Mesothelial cell of epicardium (in vitro differentiated cells): ENCODE measurements at regions not wholly inside any gene's neighbourhood (a gene's known extent, or its start where the extent isn't known, plus 50 kb on each side); places are given as distances from the start of the nearest gene placed in this dataset.

Experiments used
- DNase-seq, 2 experiments: peaks; one replicate each; pipeline ENCODE4 v3.0.0; 2021; ENCODE audit warnings: low spot score in 2 of 2; ENCODE audit not compliant: unreplicated experiment in 2 of 2
- H3K27ac Mint-ChIP-seq: 2 replicates; pipeline ENCODE4 v1.8.0; 2021; ENCODE audit warnings: mixed read lengths
- H3K27me3 Mint-ChIP-seq: 2 replicates; pipeline ENCODE4 v1.8.0; 2021; ENCODE audit warnings: low read depth, mixed read lengths
- H3K36me3 Mint-ChIP-seq: 2 replicates; pipeline ENCODE4 v1.8.0; 2021; ENCODE audit warnings: mixed read lengths
- H3K4me1 Mint-ChIP-seq: 2 replicates; pipeline ENCODE4 v1.8.0; 2021; ENCODE audit warnings: mixed read lengths
- H3K4me3 Mint-ChIP-seq: 2 replicates; pipeline ENCODE4 v1.8.0; 2021; ENCODE audit warnings: mild to moderate bottlenecking, moderate library complexity, mixed read lengths
- H3K9me3 Mint-ChIP-seq: 2 replicates; pipeline ENCODE4 v1.8.0; 2021; ENCODE audit warnings: mixed read lengths
- CTCF ChIP-seq: fragments of 200-600 bp; sonication (generic); IDR thresholded peaks from one replicate; pipeline ENCODE4 v1.5.0; 2021; ENCODE audit warnings: antibody characterized with exemption; ENCODE audit not compliant: unreplicated experiment

DNA sequence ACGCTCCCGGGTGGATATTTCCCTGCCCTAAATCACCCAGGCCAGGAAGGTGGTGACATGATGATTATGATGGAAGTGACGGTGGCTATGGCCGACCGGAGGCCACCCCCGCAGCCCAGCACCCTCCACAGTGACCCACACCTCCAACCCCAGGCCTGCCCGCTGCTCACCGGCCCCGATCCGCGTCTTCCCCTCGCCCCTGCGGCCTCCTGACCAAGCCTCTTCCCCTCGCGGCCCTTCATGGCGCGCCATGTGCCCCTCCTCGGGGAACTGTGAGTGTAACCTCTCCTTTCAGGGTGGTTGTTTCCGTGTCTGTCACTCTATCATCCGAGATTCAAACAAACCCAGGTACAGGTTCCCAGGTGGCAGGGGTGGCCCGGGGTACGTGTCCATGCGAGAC lies 78.3 kb downstream of the UNCX start:
- no peak overlapping the region for H3K27ac Mint-ChIP-seq
- DNase-seq = no peak
- no peaks in the 10 kb centered on the region for H3K4me1 Mint-ChIP-seq

DNA sequence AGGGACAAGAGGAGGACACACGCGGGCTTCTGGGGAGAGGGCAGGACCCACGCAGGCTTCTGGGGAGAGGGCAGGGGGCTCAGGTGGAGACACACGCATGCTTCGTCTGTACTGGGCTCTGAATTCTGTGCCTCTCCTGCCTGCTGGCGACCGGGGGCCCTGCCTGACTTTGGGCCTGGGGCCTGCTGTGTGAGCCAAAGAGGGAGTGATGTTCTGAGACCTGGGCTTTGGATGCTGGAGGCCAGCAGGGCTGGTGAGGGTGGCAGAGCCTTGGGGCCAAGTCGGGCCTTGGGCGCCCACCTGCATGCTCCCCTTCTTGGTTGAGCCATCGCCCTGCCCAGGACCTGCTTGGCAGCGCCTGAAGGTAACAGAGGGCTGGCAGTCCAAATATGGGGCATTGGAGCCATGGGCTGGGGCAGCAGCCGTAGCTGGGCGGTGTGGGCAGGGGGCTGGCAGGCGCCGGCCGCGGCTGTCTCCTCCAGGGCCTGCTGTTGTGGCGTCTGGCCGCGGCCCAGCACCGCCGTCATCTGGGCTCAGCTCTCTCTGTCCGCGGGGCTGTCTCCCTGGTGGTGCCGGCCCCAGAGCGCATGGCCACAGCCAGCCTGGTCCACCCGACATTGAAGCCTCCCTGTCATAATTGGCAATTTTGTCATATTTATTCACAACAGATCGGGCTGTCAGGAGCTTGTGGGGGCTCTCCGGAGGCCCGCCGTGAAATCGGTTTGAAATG lies 78.9 kb downstream of the UNCX start:
- DNase-seq = peak in 1 of 2 experiments; percentile 17
- no peaks in the 10 kb centered on the region for H3K4me1 Mint-ChIP-seq
- no peaks in the 10 kb centered on the region for H3K36me3 Mint-ChIP-seq
- no peak overlapping the region for H3K27ac Mint-ChIP-seq
- H3K27me3 Mint-ChIP-seq = peaks cover 15% of the 10 kb centered on the region
- no peak overlapping the region for H3K4me3 Mint-ChIP-seq
- no peak for TF ChIP-seq CTCF
- no peaks in the 10 kb centered on the region for H3K9me3 Mint-ChIP-seq

More for the DNA sequence above, 78.3 kb downstream of the UNCX start:
- H3K9me3 Mint-ChIP-seq = no peaks in the 10 kb centered on the region
- H3K36me3 Mint-ChIP-seq = no peaks in the 10 kb centered on the region
- no peak overlapping the region for H3K4me3 Mint-ChIP-seq
- TF ChIP-seq CTCF = no peak
- H3K27me3 Mint-ChIP-seq = peaks cover 15% of the 10 kb centered on the region

- H3K4me3 Mint-ChIP-seq = no peak overlapping the region
- no peaks in the 10 kb centered on the region for H3K9me3 Mint-ChIP-seq
- H3K27ac Mint-ChIP-seq = no peak overlapping the region
- no peaks in the 10 kb centered on the region for H3K36me3 Mint-ChIP-seq
- TF ChIP-seq CTCF = no peak
- H3K27me3 Mint-ChIP-seq = peaks cover 10% of the 10 kb centered on the region
- DNase-seq = peak in 1 of 2 experiments; percentile 16
- H3K4me1 Mint-ChIP-seq = no peaks in the 10 kb centered on the region
Observed at GRCh38 chr7:1312136-1313070, 79.7 kb downstream of the UNCX start.

DNA sequence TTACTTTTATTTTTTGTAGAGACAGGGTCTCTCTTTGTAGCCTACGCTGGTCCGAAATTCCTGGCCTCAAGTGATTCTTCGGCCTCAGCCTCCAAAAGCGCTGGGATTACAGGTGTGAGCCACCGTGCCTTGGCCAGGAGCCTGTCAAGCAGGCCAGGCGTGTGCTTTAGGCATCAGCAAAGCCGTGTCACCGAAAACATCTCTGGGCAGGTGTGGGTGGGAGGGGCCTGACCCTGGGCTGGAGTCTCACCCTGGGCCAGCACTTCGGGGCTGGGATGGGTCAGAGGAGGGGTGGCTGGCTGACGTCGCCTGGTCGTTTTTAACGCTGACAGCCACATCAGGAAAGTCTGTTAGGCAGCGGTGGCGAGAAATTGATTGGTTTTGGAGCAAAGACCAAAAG lies 80.9 kb downstream of the UNCX start:
- no peak overlapping the region for H3K27ac Mint-ChIP-seq
- peaks cover 10% of the 10 kb centered on the region for H3K27me3 Mint-ChIP-seq
- H3K36me3 Mint-ChIP-seq = no peaks in the 10 kb centered on the region
- no peak for DNase-seq
- no peak overlapping the region for H3K4me3 Mint-ChIP-seq
- H3K9me3 Mint-ChIP-seq = no peaks in the 10 kb centered on the region
- no peak for TF ChIP-seq CTCF
- no peaks in the 10 kb centered on the region for H3K4me1 Mint-ChIP-seq

DNA sequence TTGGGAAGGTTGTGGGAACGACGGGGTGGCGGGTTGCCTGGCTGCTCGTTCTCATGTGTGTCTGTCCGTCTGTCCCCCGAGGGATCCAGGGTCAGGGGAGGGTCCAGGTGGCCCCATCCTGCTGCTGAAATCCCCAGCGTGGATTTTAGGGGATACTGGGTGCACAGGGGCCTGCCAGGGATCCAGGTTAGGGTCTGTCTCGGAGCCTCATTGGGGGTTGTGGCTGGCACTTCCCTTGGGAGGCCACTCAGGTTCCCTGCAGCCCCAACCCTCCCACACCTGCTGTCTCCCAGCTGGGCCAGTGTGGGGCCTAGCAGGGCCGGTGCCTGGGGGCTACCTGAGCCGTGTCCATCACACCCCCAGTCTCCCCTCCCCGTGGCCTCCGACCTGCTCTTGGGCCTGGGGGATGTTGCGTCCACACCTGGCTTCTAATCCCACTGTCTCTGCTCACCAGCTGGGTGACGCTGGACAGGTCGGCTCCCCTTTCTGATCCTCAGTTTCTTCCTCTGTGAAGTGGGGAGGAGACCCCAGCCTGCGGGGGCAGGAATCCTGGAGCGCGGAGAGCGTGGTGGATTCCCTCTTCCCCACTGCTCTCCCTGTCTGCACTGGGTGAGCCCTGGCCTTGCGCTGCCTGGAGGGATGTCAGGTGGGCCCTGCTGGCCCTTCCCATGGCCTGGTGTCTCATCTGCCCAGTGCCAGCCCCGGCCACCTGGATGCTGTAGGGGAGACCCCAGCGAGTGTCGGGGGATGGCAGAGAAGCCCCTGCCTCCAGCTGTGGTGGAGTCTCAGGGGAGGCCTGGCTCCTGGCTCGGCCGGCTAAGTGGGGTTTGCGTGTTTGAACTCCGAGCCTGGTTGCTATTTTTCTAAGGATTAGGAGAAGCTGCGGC lies 81.6 kb downstream of the UNCX start:
- Mint-ChIP-seq H3K27ac (no peak overlapping the region), H3K27me3 (peaks cover 12% of the 10 kb centered on the region), H3K4me3 (no peak overlapping the region), H3K9me3 (no peaks in the 10 kb centered on the region), H3K36me3 (no peaks in the 10 kb centered on the region), H3K4me1 (no peaks in the 10 kb centered on the region)
- peak in 1 of 2 experiments; percentile 20 for DNase-seq
- TF ChIP-seq CTCF = no peak
